K562 (cell line): ENCODE measurements at regions not wholly inside any gene's neighbourhood (a gene's known extent, or its start where the extent isn't known, plus 50 kb on each side); places are given as distances from the start of the nearest gene placed in this dataset.

Experiments
- ATAC-seq: fragments of 200-7000 bp; cut with Tn5 transposase; 3 replicates; pipeline ENCODE4 v1.9.1; 2020; ENCODE audit warnings: moderate library complexity
- BruUV-seq: library from RNA; stranded (reverse); fragments of 400-500 nt; replicated peaks from 2 replicates; lab custom pipeline; 2021; lab: Mats Ljungman, UMichigan
- CTCF ChIA-PET: fragments of 300-600 bp; formaldehyde crosslinking; extraction: SDS; loops from one replicate; lab custom pipeline; 2021; ENCODE audit warnings: low intra/inter-chr PET ratio; lab: Yijun Ruan, JAX
- POLR2A ChIA-PET: fragments of 300-600, 350-650 bp; sonication (Branson Sonifier 250); formaldehyde crosslinking; extraction: SDS; loops from one replicate; lab custom pipeline; 2021; ENCODE audit warnings: antibody characterized with exemption, inconsistent platforms; lab: Yijun Ruan, JAX
- DNase-seq, 4 experiments: peaks; one replicate each; pipeline versions ENCODE4 v3.0.0 to v3.0.0-alpha.2; 2011 to 2018; ENCODE audit warnings: low spot score in 3 of 4, mixed read lengths in 3 of 4; ENCODE audit errors: extremely low read depth in 1 of 4
- FAIRE-seq: peaks from 2 replicates; lab custom pipeline; 2011; peaks lifted over from hg19 to GRCh38; lab: Jason Lieb, UNC
- H2AFZ ChIP-seq: 2 replicates; pipeline ENCODE4 v1.6.0; 2011; ENCODE audit warnings: low read depth, low read length, control low read depth, inconsistent platforms
- H3K27ac ChIP-seq: fragments of 200-600 bp; 3 replicates; pipeline ENCODE4 v1.8.0; 2011; ENCODE audit warnings: low read depth, mild to moderate bottlenecking, control low read depth, inconsistent platforms, low read length, moderate library complexity, mixed read lengths; ENCODE audit errors: extremely low read depth
- H3K27me3 ChIP-seq, 2 experiments: fragments of 300-600 bp in 1 of 2; 2 replicates in 1 of 2; 3 replicates in 1 of 2; pipeline versions ENCODE4 v1.6.0 to v1.8.0; 2011; ENCODE audit warnings: inconsistent platforms in 2 of 2, low read length in 2 of 2, mild to moderate bottlenecking in 1 of 2, mixed read lengths in 1 of 2, moderate library complexity in 1 of 2; ENCODE audit not compliant: control insufficient read depth in 2 of 2, insufficient read depth in 2 of 2
- H3K36me3 ChIP-seq: fragments of 300-600 bp; 3 replicates; pipeline ENCODE4 v1.8.0; 2011; ENCODE audit warnings: mild to moderate bottlenecking, low read length, inconsistent platforms; ENCODE audit not compliant: control insufficient read depth, insufficient read depth
- H3K4me1 ChIP-seq, 2 experiments: fragments of 200-600 bp in 1 of 2; replicated peaks in 1 of 2; 2 replicates in 1 of 2; 3 replicates in 1 of 2; pipeline versions ENCODE4 v1.5.1 to v1.8.0; 2011; ENCODE audit warnings: inconsistent platforms in 2 of 2, low read length in 2 of 2, mild to moderate bottlenecking in 1 of 2, mixed read lengths in 1 of 2, moderate library complexity in 1 of 2; ENCODE audit not compliant: control insufficient read depth in 2 of 2, insufficient read depth in 2 of 2
- H3K4me2 ChIP-seq: 2 replicates; pipeline ENCODE4 v1.6.1; 2011; ENCODE audit warnings: low read length, control low read depth, inconsistent platforms, mixed read lengths; ENCODE audit not compliant: insufficient read depth
- H3K4me3 ChIP-seq: fragments of 200-600 bp; sonication (generic), shearing (Covaris generic); 2 replicates; pipeline ENCODE4 v1.5.1; 2016; ENCODE audit warnings: control low read depth, inconsistent platforms
- H3K79me2 ChIP-seq: fragments of 200-600 bp; 3 replicates; pipeline ENCODE4 v1.8.0; 2011; ENCODE audit warnings: low read length, inconsistent platforms; ENCODE audit not compliant: control insufficient read depth, insufficient read depth
- H3K9ac ChIP-seq, 2 experiments: 2 replicates each; pipeline versions ENCODE4 v1.6.0 to v1.6.1; 2011; ENCODE audit warnings: low read depth in 2 of 2, low read length in 2 of 2, control low read depth in 1 of 2, inconsistent platforms in 1 of 2, mild to moderate bottlenecking in 1 of 2, mixed read lengths in 1 of 2; ENCODE audit not compliant: insufficient read depth in 1 of 2
- H3K9me1 ChIP-seq: one replicate; pipeline ENCODE4 v1.6.0; 2011; ENCODE audit warnings: inconsistent platforms, mild to moderate bottlenecking, low read length, moderate library complexity; ENCODE audit not compliant: control insufficient read depth, insufficient read depth
- H3K9me3 ChIP-seq: replicated peaks from 2 replicates; pipeline ENCODE4 v1.5.1; 2011; ENCODE audit warnings: low read depth, low read length, inconsistent platforms; ENCODE audit not compliant: control insufficient read depth, insufficient read depth
- H4K20me1 ChIP-seq: replicated peaks from 2 replicates; pipeline ENCODE4 v1.6.1; 2011; ENCODE audit warnings: low read length, inconsistent platforms, mixed read lengths; ENCODE audit not compliant: control insufficient read depth, insufficient read depth
- BRCA1 ChIP-seq, 2 experiments: fragments of 450-650 bp in 1 of 2; sonication (generic) in 1 of 2; formaldehyde crosslinking in 1 of 2; IDR thresholded peaks; 2 replicates each; pipeline versions ENCODE4 v1.5.0 to v1.6.1; 2017 to 2020; ENCODE audit warnings: mild to moderate bottlenecking in 1 of 2, missing genetic modification reagents in 1 of 2
- DACH1 ChIP-seq: fragments of 450-650 bp; IDR thresholded peaks from 2 replicates; pipeline ENCODE4 v1.6.1; 2018; ENCODE audit not compliant: partially characterized antibody
- FOS ChIP-seq: IDR thresholded peaks from 3 replicates; pipeline ENCODE4 v1.6.1; 2011; ENCODE audit not compliant: insufficient read length; ENCODE audit errors: extremely low read depth
- HDAC8 ChIP-seq: fragments of 450-650 bp; IDR thresholded peaks from 2 replicates; pipeline ENCODE4 v1.6.1; 2016; ENCODE audit warnings: mild to moderate bottlenecking, missing genetic modification characterization, moderate library complexity, missing compliant biosample characterization
- PATZ1 ChIP-seq: fragments of 250-450 bp; sonication (Bioruptor Pico); IDR thresholded peaks from 2 replicates; pipeline ENCODE4 v1.5.0; 2020; ENCODE audit warnings: mild to moderate bottlenecking, borderline replicate concordance
- SNRNP70 ChIP-seq: fragments of 200-400 bp; formaldehyde crosslinking; optimal IDR thresholded peaks from 2 replicates; pipeline ENCODE3; 2017; ENCODE audit warnings: low read depth, low read length
- ZFX ChIP-seq: sonication (generic); formaldehyde crosslinking; IDR thresholded peaks from 2 replicates; pipeline ENCODE4 v1.8.0; 2022; ENCODE audit warnings: mild to moderate bottlenecking, missing genetic modification reagents, moderate library complexity
- ZNF197 ChIP-seq: fragments of 200-800 bp; sonication (Bioruptor generic); IDR thresholded peaks from 2 replicates; pipeline ENCODE4 v1.6.1; 2016; ENCODE audit warnings: low read depth, missing genetic modification characterization, missing compliant biosample characterization
- ZNF778 ChIP-seq: fragments of 450-650 bp; formaldehyde crosslinking; IDR thresholded peaks from 2 replicates; pipeline ENCODE4 v1.4.0; 2020; ENCODE audit warnings: mild to moderate bottlenecking, moderate library complexity
- WGBS: fragments of 100-300 bp; shearing (Covaris generic); methylation state at CpG from one replicate; pipeline ENCODE4 v1.1.6; 2016; ENCODE audit warnings: low coverage, mixed read lengths; ENCODE audit not compliant: insufficient coverage; ENCODE audit errors: missing lambda C conversion rate; 5-methylcytosine and 5-hydroxymethylcytosine counted together
- in situ Hi-C: fragments of 300-500 bp; cut with MboI; formaldehyde crosslinking; loops from 4 replicates; pipeline ENCODE4 v1.15.0; 2018; ENCODE audit warnings: inconsistent platforms, mixed read lengths
- intact Hi-C: fragments of 100-400 bp; cut with micrococcal nuclease; formaldehyde crosslinking; loops from 2 replicates; pipeline ENCODE4 v1.14.2; 2022

DNA sequence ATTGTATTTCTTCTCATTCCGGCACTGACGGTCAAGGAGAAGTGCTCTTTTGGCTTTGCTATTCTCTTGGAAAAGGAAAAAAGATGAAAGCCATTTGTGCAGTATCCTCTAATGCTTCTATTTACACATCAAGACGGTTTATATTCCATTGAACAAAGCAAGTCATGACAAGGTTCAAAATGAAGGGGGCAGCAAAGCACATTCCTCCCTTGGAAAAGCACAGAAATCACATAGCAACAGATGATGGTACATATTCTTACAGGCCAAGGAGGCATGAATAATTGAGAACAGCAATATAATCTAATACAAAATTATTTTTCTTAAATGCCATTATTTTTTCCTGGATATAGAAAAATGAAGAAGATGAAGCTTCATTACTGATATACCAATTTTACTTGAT is 508.2 kb upstream of the JAG1 start:
- Histone ChIP-seq H3K36me3 (no peaks in the 10 kb centered on the region), H3K9me3 (no peaks in the 10 kb centered on the region), H3K4me2 (no peak overlapping the region), H3K9me1 (no peaks in the 10 kb centered on the region), H3K4me1 (no peaks in the 10 kb centered on the region), H3K9ac (no peak overlapping the region), H3K79me2 (no peaks in the 10 kb centered on the region), H3K4me3 (no peak overlapping the region), H3K27ac (no peak overlapping the region), H2AFZ (no peak overlapping the region), H4K20me1 (no peaks in the 10 kb centered on the region), H3K27me3 (no peaks in the 10 kb centered on the region)
- ChIA-PET POLR2A (no interaction called here), CTCF (no interaction called here)
- ATAC-seq = no peak
- in situ Hi-C loops = no loop called here
- WGBS = 0% methylated on average over 3 of the region's 3 CpGs
- intact Hi-C loops = no loop called here
- FAIRE-seq = no peak
- BruUV-seq = no TSS peak
- TF ChIP-seq ZNF197 (CRISPR knock-in tag) (no peak), HDAC8 (tag) (no peak), SNRNP70 (no peak), DACH1 (no peak), FOS (no peak), ZFX (CRISPR knock-in tag) (no peak), PATZ1 (no peak), BRCA1 (IDR thresholded peaks at IDR 0.05) (no peak), BRCA1 (CRISPR knock-in tag; IDR thresholded peaks at IDR 0.05) (no peak), ZNF778 (CRISPR knock-in tag) (no peak)
- DNase-seq = no peak
